ENCODE measurements at regions not wholly inside any gene's neighbourhood (a gene's known extent, or its start where the extent isn't known, plus 50 kb on each side); places are given as distances from the start of the nearest gene placed in this dataset.

DNA sequence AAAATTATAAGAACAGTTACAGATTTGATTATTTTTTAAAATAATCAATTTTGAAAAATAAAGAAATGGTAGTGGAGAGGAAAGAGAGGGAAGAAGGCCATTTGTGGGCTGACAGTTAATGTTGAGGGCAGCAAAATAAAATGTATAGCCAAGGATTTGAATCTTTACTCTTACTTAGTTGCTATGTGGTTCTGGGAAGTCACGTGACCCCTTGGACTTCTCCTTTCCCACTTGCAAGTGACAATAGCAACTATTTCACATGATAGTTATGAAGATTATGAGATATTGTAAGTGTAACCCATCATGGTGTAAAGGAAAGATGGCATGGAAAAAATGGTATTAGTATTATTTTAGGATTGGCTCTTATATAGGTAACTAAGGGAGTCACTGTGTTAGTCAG, 567.3 kb upstream of the GHITM start:
- no peak for DNase-seq (ENCODE audit: low read depth in 2 of 2, low spot score in 1 of 2)

- DNase-seq (ENCODE audit: low read depth in 2 of 2, low spot score in 1 of 2) = no peak
Measured at GRCh38 chr10:83574770-83575169, 564.5 kb upstream of the GHITM start.

- DNase-seq (ENCODE audit: low read depth in 2 of 2, low spot score in 1 of 2) = no peak
Measured at GRCh38 chr10:83577421-83577820, 561.9 kb upstream of the GHITM start.

GRCh38 chr10:83580373-83581012, 558.8 kb upstream of the GHITM start:
- no peak for DNase-seq (ENCODE audit: low read depth in 2 of 2, low spot score in 1 of 2)

GRCh38 chr10:83582407-83583095, 556.8 kb upstream of the GHITM start:
- no peak for DNase-seq (ENCODE audit: low read depth in 2 of 2, low spot score in 1 of 2)

DNA sequence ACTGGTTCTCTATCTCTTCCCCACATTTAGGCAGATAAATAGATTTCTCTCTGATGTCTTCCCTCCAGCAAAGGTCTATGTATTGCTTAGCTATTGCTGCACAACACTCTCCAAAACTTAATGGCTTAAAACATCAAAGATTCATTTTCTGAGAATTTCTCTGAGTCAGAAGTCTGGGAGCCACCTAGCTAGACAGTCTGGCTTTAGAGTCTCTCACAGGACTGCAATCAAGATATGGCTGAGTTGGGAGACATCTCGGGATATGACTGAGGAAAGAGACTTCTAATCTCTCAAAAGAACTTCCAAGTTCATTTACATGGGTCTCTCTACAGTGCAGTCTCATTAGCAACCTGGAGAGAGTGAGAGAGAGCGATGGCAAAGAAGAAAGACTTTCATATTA, 553.6 kb upstream of the GHITM start:
- DNase-seq (ENCODE audit: low read depth in 2 of 2, low spot score in 1 of 2) = no peak

GRCh38 chr10:83592337-83592935, 546.9 kb upstream of the GHITM start:
- DNase-seq (ENCODE audit: low read depth in 2 of 2, low spot score in 1 of 2) = no peak

GRCh38 chr10:83603708-83604107, 535.6 kb upstream of the GHITM start:
- DNase-seq (ENCODE audit: low read depth in 2 of 2, low spot score in 1 of 2) = no peak

DNA sequence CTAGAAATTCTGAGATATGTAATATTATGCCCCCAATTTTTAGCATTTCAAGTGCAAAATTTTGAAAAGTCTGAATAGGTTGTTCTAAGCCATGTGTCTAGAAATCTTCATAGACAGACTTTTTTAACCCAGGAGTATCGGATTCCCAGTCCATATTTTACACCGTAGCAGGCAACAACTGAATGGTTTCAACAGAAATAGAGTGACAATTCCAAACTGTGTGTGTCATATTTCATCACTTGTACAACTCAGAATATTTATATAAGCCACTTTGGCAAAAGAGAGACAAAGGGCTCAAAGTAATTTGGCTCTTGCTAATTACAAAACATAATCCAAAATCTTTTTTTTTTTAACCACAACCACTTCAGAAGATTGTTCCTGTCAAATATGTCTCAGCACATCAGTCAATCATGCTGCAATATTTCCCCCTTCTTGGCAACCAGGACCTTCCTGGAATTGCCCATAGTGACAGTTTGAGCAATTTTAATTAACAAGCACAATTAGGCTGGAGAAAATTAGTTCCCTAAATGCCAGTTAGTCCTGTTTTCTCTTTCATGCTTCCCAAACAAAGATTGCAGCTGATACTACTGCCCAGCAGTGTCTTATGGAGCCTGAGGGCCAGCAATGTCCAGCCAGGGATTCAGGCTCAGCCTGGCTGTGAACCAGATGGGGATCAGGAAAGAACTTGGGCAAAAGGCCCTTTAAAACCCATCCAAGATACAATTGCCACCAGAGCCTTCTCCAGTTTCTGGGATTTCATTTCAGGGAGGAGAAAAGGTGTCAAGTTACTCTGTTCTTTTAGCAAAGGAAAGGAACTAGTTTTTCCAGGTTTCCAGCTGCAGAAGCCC, 533.3 kb upstream of the GHITM start:
- no peak for DNase-seq (ENCODE audit: low read depth in 2 of 2, low spot score in 1 of 2)

- DNase-seq (ENCODE audit: low read depth in 2 of 2, low spot score in 1 of 2) = no peak
Measured at GRCh38 chr10:83607959-83608745, 531.2 kb upstream of the GHITM start.

DNA sequence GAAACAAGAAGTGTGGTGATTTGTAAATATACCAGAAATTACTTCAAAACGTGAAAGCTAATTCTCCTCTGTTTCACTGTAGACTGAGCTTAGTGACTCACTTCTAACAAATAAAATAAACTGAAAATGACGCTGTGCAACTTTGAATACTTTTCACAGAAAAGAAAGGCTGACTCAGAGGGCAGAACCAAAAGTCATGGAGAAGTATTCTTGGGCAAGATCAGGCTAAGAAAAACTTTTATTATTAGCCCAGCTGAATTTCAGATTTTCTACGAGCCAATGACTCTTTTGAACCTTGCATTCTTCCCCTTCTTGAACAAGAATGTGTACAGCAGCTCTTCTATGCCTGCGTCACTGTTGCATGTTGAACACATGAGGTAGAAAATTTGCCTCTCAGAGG, 527.3 kb upstream of the GHITM start:
- DNase-seq (ENCODE audit: low read depth in 2 of 2, low spot score in 1 of 2) = no peak

- no peak for DNase-seq (ENCODE audit: low read depth in 2 of 2, low spot score in 1 of 2)
Measured at GRCh38 chr10:83612746-83613145, 526.6 kb upstream of the GHITM start.

GRCh38 chr10:83617172-83617571, 522.1 kb upstream of the GHITM start:
- DNase-seq (ENCODE audit: low read depth in 2 of 2, low spot score in 1 of 2) = no peak

- DNase-seq (ENCODE audit: low read depth in 2 of 2, low spot score in 1 of 2) = no peak
Measured at GRCh38 chr10:83617692-83618545, 521.4 kb upstream of the GHITM start.

GRCh38 chr10:83625831-83626360, 513.4 kb upstream of the GHITM start:
- DNase-seq (ENCODE audit: low read depth in 2 of 2, low spot score in 1 of 2) = no peak

DNA sequence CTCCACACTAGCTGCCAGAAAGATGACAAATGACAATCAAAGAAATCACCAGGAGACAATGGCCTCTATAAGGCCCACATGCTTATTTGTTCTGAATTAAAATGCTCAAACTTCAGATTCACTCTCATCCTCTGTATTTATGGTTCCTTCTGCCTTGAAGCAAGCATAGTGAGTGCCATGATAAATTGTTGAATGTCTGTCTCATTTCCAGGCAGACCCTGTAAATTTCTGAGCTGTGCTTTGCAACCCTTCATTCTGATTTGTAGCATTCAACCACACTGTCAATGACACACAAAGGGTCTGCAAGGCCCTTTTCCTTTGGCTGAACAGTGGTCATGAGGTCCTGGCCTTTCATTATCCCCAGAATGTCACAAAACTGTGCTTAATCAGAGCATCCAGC, 506.6 kb upstream of the GHITM start:
- DNase-seq (ENCODE audit: low read depth in 2 of 2, low spot score in 1 of 2) = no peak

- no peak for DNase-seq (ENCODE audit: low read depth in 2 of 2, low spot score in 1 of 2)
Measured at GRCh38 chr10:83633547-83633946, 505.8 kb upstream of the GHITM start.

GRCh38 chr10:83636826-83637225, 502.5 kb upstream of the GHITM start:
- no peak for DNase-seq (ENCODE audit: low read depth in 2 of 2, low spot score in 1 of 2)

DNA sequence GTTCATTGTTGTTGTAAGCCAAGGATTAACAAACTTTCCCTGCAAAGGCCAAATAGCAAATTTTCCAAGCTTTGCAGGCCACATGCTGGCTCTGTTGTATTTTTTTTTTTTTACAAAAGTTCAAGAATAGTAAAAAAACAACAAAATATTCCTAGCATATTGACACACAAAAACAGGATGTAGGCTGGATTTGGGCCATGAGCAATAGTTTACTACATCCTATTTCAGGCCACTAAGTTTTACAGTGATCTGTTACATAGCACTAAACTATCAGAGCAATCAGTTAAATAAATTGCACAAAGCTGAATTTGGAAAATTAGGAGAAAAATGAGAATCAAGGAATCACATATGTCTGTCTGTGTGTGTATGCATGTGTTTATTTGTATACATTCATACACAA, 491.8 kb upstream of the GHITM start:
- DNase-seq (ENCODE audit: low read depth in 2 of 2, low spot score in 1 of 2) = no peak

DNA sequence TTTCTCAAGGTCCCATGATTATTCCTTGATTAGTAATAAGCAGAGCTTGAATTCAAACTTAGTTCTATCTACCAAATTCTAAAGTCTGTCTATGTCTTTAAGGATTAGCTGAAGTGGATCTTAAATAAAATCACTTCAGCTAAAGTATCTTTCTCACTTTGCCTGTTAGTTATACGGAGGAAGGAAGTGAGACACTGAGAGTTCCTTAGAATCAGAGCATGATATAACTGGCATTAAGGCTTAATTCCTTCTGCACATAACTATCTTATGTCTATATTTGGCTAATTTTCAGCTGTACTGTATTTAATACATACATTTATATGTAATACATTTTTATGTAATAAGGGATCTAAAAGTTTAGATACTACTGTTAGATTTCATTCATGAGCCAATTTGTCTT, 491.1 kb upstream of the GHITM start:
- DNase-seq (ENCODE audit: low read depth in 2 of 2, low spot score in 1 of 2) = no peak

Measured in stimulated activated CD8-positive, alpha-beta memory T cell treated with anti-CD3 and anti-CD28 coated beads, Interleukin-4, amount 100 ng/mL, for 4 hours (primary cell).